ENCODE measurements at regions not wholly inside any gene's neighbourhood (a gene's known extent, or its start where the extent isn't known, plus 50 kb on each side); places are given as distances from the start of the nearest gene placed in this dataset.

- TF ChIP-seq POLR2A (IDR thresholded peaks at IDR 0.05) (no peak), CTCF (IDR thresholded peaks at IDR 0.05) (no peak)
Observed at GRCh38 chr10:111837086-111837485, 346.5 kb downstream of the GPAM start.

Data from lower leg skin (tissue), 3 donors.